T-helper 2 cell (primary cell): ENCODE measurements at regions not wholly inside any gene's neighbourhood (a gene's known extent, or its start where the extent isn't known, plus 50 kb on each side); places are given as distances from the start of the nearest gene placed in this dataset.
"Not testable (repeated sequence)": the region's sequence is repeated elsewhere in the genome, so short reads cannot be mapped to it uniquely, and the experiment has no call there.

Source experiments
- DNase-seq, 5 experiments: peaks; one replicate each; pipeline versions ENCODE4 v3.0.0 to v3.0.0-alpha.2; 2012 to 2022

GRCh38 chr22:22784249-22785039, 103.2 kb upstream of the IGLL5 start:
- DNase-seq, result no peak

GRCh38 chr22:22785316-22786065, 102.1 kb upstream of the IGLL5 start:
- no peak for DNase-seq

- no peak for DNase-seq
Observed at GRCh38 chr22:22786301-22787115, 101.1 kb upstream of the IGLL5 start.

- DNase-seq, result no peak
Observed at GRCh38 chr22:22787151-22787550, 100.5 kb upstream of the IGLL5 start.

- peak; percentile 40 to 72 (median 59) for DNase-seq
Observed at GRCh38 chr22:22787786-22788459, 99.7 kb upstream of the IGLL5 start.

GRCh38 chr22:22788460-22789037, 99.1 kb upstream of the IGLL5 start:
- DNase-seq, result no peak

GRCh38 chr22:22789233-22789921, 98.2 kb upstream of the IGLL5 start:
- no peak for DNase-seq

- peak in 2 of 5 experiments; percentile 17 to 25 for DNase-seq
Observed at GRCh38 chr22:22789922-22790845, 97.4 kb upstream of the IGLL5 start.

- DNase-seq, result no peak
Observed at GRCh38 chr22:22791438-22792181, 96.0 kb upstream of the IGLL5 start.

- DNase-seq, result not testable (repeated sequence)
Observed at GRCh38 chr22:22792205-22792786, 95.3 kb upstream of the IGLL5 start.

- DNase-seq, result not testable (repeated sequence)
Observed at GRCh38 chr22:22795639-22796038, 92.0 kb upstream of the IGLL5 start.

- no peak for DNase-seq
Observed at GRCh38 chr22:22796724-22797123, 90.9 kb upstream of the IGLL5 start.

GRCh38 chr22:22798232-22798616, 89.4 kb upstream of the IGLL5 start:
- no peak for DNase-seq

GRCh38 chr22:22798716-22799115, 88.9 kb upstream of the IGLL5 start:
- DNase-seq, result no peak

GRCh38 chr22:22799561-22799960, 88.1 kb upstream of the IGLL5 start:
- DNase-seq, result no peak

GRCh38 chr22:22800716-22801115, 86.9 kb upstream of the IGLL5 start:
- DNase-seq, result no peak

- peak in 3 of 5 experiments; percentile 23 to 67 (median 28) for DNase-seq
Observed at GRCh38 chr22:22802339-22802970, 85.2 kb upstream of the IGLL5 start.

- DNase-seq, result no peak
Observed at GRCh38 chr22:22803285-22803853, 84.2 kb upstream of the IGLL5 start.
